Endodermal cell (in vitro differentiated cells): ENCODE measurements at regions not wholly inside any gene's neighbourhood (a gene's known extent, or its start where the extent isn't known, plus 50 kb on each side); places are given as distances from the start of the nearest gene placed in this dataset.

Source experiments
- DNase-seq: peaks from one replicate; pipeline ENCODE4 v3.0.0-alpha.2; 2017
- H3K27ac ChIP-seq: 2 replicates; pipeline ENCODE4 v1.5.1; 2013; ENCODE audit warnings: mild to moderate bottlenecking, low read depth, low read length, moderate library complexity
- H3K27me3 ChIP-seq: 2 replicates; pipeline ENCODE4 v1.6.1; 2013; ENCODE audit warnings: mild to moderate bottlenecking, low read length, moderate library complexity; ENCODE audit not compliant: insufficient read depth, control insufficient read depth, poor library complexity, severe bottlenecking
- H3K36me3 ChIP-seq: 2 replicates; pipeline ENCODE4 v1.7.0; 2013; ENCODE audit warnings: mild to moderate bottlenecking, low read length, moderate library complexity; ENCODE audit not compliant: control insufficient read depth, insufficient read depth
- H3K4me1 ChIP-seq: one replicate; pipeline ENCODE4 v1.7.0; 2013; ENCODE audit warnings: low read length; ENCODE audit not compliant: control insufficient read depth, insufficient read depth
- H3K4me3 ChIP-seq: 2 replicates; pipeline ENCODE4 v1.5.1; 2013; ENCODE audit warnings: mild to moderate bottlenecking, low read length, moderate library complexity
- H3K9ac ChIP-seq: 2 replicates; pipeline ENCODE4 v1.6.1; 2013; ENCODE audit warnings: mild to moderate bottlenecking, low read length, moderate library complexity; ENCODE audit not compliant: poor library complexity, severe bottlenecking; ENCODE audit errors: extremely low read depth
- H3K9me3 ChIP-seq: 2 replicates; pipeline ENCODE4 v1.6.1; 2013; ENCODE audit warnings: mild to moderate bottlenecking, low read length, moderate library complexity; ENCODE audit not compliant: control insufficient read depth
- H3K27ac Mint-ChIP-seq: 2 replicates; pipeline ENCODE4 v1.8.0; 2020; ENCODE audit warnings: mixed read lengths
- H3K27me3 Mint-ChIP-seq: 2 replicates; pipeline ENCODE4 v1.8.0; 2021; ENCODE audit warnings: mild to moderate bottlenecking, mixed read lengths; ENCODE audit not compliant: insufficient read depth
- H3K36me3 Mint-ChIP-seq: 2 replicates; pipeline ENCODE4 v1.8.0; 2020; ENCODE audit warnings: low read depth, mixed read lengths
- H3K4me1 Mint-ChIP-seq: 2 replicates; pipeline ENCODE4 v1.8.0; 2020; ENCODE audit warnings: mixed read lengths
- H3K4me3 Mint-ChIP-seq: 2 replicates; pipeline ENCODE4 v1.8.0; 2020; ENCODE audit warnings: mild to moderate bottlenecking, moderate library complexity, mixed read lengths
- H3K9me3 Mint-ChIP-seq: 2 replicates; pipeline ENCODE4 v1.8.0; 2020; ENCODE audit warnings: mild to moderate bottlenecking, mixed read lengths
- CTCF ChIP-seq: fragments of 200-600 bp; sonication (generic); conservative IDR thresholded peaks from 2 replicates; pipeline ENCODE4 v1.5.0; 2021; ENCODE audit warnings: antibody characterized with exemption, mild to moderate bottlenecking
- WGBS, 2 experiments: methylation state at CpG; one replicate each; pipeline versions ENCODE4 v1.1.5 to v1.1.7; 2013; ENCODE audit warnings: missing lambda C conversion rate in 2 of 2, mixed read lengths in 1 of 2; ENCODE audit not compliant: insufficient coverage in 1 of 2, insufficient read length in 1 of 2; 5-methylcytosine and 5-hydroxymethylcytosine counted together

DNA sequence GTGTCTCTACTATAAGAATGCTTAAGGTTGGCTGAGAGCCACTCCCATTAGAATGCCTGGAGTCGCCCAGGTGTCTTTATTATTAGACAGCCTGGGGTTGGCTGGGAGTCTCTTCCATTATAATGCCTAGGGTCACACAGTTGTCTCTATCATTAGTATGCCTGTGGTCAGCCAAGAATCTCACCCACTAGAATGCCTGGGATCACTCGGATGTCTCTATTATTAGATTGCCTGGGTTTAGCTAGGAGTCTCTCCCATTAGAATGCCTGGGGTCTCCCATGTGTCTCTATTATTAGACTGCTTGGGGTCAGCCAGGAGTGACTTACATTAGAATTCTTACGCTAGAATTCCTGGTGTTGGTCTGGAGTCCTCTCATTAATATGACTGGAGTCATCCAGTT is 2255.3 kb downstream of the TP53TG3F start:
- 60 to 79% methylated on average over 1 to 3 of the region's 3 CpGs for WGBS, 2 experiments
- H3K9me3 Mint-ChIP-seq = peaks cover 88% of the 10 kb centered on the region

DNA sequence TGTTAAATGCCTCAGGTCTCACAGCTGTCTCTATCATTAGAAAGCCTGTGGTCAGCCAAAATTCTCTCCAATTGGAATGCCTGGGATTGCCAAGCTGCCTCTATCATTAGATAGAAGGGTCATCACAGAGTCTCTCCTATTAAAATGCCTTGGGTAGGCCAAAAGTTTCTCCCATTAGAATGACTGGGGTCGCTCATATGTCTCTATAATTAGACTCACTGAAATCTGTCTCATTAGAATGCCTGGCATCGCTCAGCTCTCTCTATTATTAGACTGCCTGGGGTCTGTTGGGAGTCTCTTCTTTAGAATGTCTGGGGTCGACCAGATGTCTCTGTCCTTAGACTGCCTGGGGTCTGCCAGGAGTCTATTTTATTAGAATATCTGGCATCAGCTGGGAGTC is 2265.1 kb downstream of the TP53TG3F start:
- no peaks in the 10 kb centered on the region for H3K36me3 ChIP-seq
- H3K36me3 Mint-ChIP-seq = no peaks in the 10 kb centered on the region
- H3K9ac ChIP-seq = no peak overlapping the region
- no peak for TF ChIP-seq CTCF
- no peak overlapping the region for H3K27ac ChIP-seq
- no peaks in the 10 kb centered on the region for H3K4me1 Mint-ChIP-seq
- no peaks in the 10 kb centered on the region for H3K27me3 ChIP-seq
- no peaks in the 10 kb centered on the region for H3K4me1 ChIP-seq
- H3K9me3 ChIP-seq = peaks cover 67% of the 10 kb centered on the region
- no peak overlapping the region for H3K4me3 Mint-ChIP-seq
- H3K27me3 Mint-ChIP-seq = no peaks in the 10 kb centered on the region
- no peak for DNase-seq
- 0 to 42% methylated on average over 2 to 3 of the region's 3 CpGs for whole genome bisulfite sequencing, 2 experiments
- H3K27ac Mint-ChIP-seq = no peak overlapping the region
- no peak overlapping the region for H3K4me3 ChIP-seq
- H3K9me3 Mint-ChIP-seq = peaks cover 97% of the 10 kb centered on the region

More for the DNA sequence above, 2255.3 kb downstream of the TP53TG3F start:
- Histone ChIP-seq H3K4me1 (no peaks in the 10 kb centered on the region), H3K4me3 (no peak overlapping the region), H3K9me3 (peaks cover 58% of the 10 kb centered on the region), H3K27ac (no peak overlapping the region), H3K36me3 (no peaks in the 10 kb centered on the region), H3K9ac (no peak overlapping the region), H3K27me3 (no peaks in the 10 kb centered on the region)
- Mint-ChIP-seq H3K27ac (no peak overlapping the region), H3K4me1 (no peaks in the 10 kb centered on the region), H3K36me3 (no peaks in the 10 kb centered on the region), H3K4me3 (no peak overlapping the region), H3K27me3 (peaks cover 2% of the 10 kb centered on the region)
- no peak for DNase-seq
- TF ChIP-seq CTCF = no peak

DNA sequence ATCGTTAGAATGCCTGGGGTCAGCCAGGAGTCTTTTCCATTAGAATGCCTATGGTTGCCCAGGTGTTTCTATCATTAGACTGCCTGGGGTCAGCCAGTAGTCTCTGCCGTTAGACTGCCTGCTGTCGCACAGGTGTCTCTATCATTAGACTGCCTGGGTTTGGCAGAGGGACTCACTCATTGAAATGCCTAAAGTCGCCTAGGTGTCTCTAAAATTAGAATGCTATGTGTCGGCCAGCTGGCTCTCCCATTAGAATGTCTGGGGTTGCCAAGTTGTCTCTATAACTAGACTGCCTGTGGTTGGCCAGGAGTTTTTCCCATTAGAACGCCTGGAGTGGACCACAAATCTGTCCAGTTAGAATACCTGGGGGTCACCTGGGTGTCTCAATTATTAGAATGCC is 2266.5 kb downstream of the TP53TG3F start:
- no peak for DNase-seq
- Histone ChIP-seq H3K9me3 (peaks cover 80% of the 10 kb centered on the region), H3K27me3 (no peaks in the 10 kb centered on the region), H3K9ac (no peak overlapping the region), H3K4me3 (no peak overlapping the region), H3K4me1 (no peaks in the 10 kb centered on the region), H3K36me3 (no peaks in the 10 kb centered on the region), H3K27ac (no peak overlapping the region)
- Mint-ChIP-seq H3K36me3 (no peaks in the 10 kb centered on the region), H3K4me3 (no peak overlapping the region), H3K4me1 (no peaks in the 10 kb centered on the region), H3K9me3 (peaks cover 97% of the 10 kb centered on the region), H3K27ac (no peak overlapping the region), H3K27me3 (no peaks in the 10 kb centered on the region)
- 77 to 79% methylated on average over 6 of the region's 6 CpGs for WGBS, 2 experiments
- TF ChIP-seq CTCF = no peak
